T47D (cell line): ENCODE measurements at regions not wholly inside any gene's neighbourhood (a gene's known extent, or its start where the extent isn't known, plus 50 kb on each side); places are given as distances from the start of the nearest gene placed in this dataset.

Source experiments
- DNase-seq, 2 experiments: peaks; one replicate each; pipeline versions ENCODE4 v3.0.0 to v3.0.0-alpha.2; 2011 to 2012; ENCODE audit warnings: low read depth in 1 of 2, low spot score in 1 of 2
- JUND ChIP-seq: IDR thresholded peaks from 2 replicates; pipeline ENCODE4 v1.6.1; 2012; ENCODE audit warnings: low read depth
- in situ Hi-C: cut with HindIII; loops from 2 replicates; pipeline ENCODE4 v1.10.0; 2016; ENCODE audit warnings: low sequenced_read_pairs, low pct_unique_long_range_greater_than_20kb

DNA sequence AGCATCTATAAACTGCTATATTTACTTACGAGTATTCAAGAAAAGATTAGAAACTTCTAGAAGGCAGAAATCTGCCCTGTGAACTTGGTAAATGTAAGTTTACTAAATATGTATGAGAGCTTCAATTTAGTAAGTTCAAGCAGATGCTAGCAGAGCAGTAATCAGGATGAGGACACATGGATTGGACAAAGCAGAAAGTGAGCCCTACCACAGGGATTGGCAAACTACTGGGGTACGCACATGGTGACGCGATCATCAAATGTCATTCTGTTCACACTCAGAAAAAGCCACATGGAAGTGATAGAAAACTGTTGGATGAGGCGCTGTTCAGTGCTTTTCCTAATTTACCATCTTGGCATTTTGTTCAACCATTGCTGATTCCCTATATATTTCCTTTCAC, 360.2 kb upstream of the ZNF385D start:
- DNase-seq: no peak
- no peak for TF ChIP-seq JUND
- in situ Hi-C loops: no loop called here

DNA sequence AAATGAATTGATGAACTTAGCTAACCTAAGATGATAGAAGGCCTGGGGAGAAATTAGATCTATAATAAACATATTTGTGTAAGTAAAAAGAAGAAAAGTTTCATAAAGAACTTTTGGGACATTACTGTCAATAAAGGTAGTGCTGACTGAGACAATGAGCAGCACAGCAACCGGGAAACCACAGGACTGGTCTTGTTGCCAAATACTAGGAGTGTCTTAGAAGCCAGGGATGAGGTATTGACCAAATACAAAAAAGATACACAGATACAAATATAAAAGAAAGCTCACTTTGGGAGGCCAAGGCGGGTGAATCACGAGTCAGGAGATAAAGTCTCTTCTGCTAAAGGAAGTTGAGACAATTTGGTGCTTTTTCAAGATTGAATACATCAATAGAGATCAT, 362.4 kb upstream of the ZNF385D start:
- no peak for DNase-seq
- TF ChIP-seq JUND: no peak
- in situ Hi-C loops: no loop called here

DNA sequence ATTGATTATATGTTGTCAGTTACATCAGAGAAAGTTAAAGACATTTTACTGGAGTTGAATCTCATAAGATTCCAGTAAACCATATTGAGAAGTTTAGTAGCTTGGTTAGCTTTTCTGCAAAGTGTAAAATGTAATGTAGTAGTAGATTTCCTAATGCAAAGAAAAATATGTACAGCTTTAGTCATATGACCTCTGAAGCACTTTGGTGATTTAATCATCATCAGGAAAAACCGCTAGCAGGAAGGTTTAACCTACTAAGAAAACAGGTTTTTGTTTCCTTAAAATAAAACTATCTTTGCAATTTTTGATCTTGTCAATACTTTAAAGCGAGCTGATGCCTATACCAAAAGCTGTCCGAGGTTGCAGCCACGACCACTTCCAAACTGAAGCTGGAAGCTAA, 364.6 kb upstream of the ZNF385D start:
- DNase-seq: no peak
- in situ Hi-C loops: no loop called here
- no peak for TF ChIP-seq JUND

DNA sequence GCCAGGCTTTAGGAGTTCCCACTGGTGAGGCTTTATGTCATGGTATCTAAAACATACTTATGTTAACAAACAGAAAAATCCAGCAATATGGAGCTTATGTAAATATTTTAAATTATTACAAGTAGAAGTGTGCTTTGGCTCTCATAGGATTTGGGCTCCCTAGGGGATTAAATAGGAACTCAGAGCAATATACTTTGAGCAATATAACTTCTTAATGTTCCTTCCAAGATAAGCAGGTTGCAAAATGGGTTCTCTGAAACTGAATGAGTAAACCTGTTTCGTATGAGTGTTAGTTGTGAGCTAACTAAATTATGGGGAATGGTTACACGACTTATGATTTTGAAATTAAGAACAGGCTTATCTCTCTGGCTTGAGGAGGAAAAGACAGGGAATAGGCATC, 366.1 kb upstream of the ZNF385D start:
- DNase-seq: no peak
- TF ChIP-seq JUND: no peak
- in situ Hi-C loops: no loop called here

DNA sequence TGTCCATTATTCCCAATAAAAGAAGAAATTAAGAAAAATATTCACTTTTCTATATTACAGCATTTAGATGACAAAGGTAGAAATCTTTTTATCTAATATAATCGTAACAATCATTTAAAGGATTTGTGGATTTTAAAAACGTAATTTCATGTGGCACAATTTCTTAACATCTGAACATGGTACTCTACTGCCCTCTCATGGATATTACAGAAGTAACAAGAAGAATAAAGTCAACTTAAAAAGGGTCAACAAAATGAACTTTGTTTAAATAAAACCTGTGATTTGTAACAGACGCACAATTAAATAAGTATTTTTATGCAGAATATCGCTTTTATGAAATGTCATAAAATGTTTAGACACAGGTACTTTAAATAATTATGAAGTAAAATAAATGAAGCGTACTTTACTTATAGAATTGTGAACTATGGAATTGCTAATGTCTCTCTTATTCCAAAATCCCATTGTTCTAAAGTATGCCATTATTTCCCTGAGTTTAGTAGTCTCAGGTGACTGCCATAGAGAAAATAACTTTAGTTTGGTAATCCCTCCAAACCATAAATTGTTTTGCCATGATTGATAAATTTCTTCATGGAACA, 366.8 kb upstream of the ZNF385D start:
- TF ChIP-seq JUND: no peak
- in situ Hi-C loops: no loop called here

DNA sequence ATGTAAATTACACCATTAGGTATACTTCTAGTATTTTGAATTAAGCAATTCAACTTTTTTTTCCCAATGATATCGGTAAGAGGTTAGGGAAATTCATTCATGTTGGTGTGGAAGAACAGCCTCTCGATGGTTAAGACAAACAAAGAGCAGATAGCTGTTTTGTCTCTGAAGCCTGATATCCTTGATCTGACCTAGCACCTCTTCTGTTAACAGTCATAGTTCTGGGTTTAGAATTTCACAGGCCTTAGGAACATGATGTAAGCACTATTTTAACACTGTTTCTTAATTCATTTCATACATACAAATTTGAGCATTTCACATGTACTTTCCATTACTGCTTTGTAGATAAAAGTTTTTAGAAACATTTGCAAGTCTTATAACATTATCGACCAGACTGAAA, 367.5 kb upstream of the ZNF385D start:
- in situ Hi-C loops: no loop called here
- no peak for DNase-seq
- TF ChIP-seq JUND: no peak

More for the DNA sequence above, 366.8 kb upstream of the ZNF385D start:
- peak in 1 of 2 experiments; percentile 65 for DNase-seq

DNA sequence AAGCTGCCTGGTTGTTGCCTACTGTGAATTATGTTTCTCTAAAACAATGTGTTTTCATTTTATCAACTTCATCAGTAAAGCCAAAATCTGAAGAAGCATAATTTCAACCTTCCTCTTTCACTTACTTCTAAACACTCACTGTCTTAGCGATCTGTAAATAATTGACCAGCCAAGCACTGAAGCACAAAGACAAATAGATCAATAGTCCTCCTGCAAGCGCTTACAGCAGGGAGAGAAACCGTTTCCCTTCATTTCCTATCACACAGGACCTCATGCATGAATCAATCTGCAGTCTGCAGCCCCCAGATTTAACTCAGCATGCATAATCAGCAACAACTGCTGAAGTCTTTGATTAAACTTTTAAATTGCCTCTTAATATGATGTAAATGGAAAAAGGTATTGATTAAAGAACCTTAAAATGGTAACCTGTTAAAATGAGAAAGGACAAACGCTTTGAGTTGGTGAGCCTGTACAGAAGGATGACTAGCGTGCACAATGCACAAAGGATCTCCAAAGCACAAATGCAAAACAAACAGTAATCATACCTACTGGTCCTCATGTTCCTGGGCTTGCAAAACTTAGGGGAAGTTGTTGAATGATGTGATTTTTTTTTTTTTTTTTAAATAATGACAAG, 370.2 kb upstream of the ZNF385D start:
- in situ Hi-C loops: no loop called here
- no peak for DNase-seq
- no peak for TF ChIP-seq JUND

DNA sequence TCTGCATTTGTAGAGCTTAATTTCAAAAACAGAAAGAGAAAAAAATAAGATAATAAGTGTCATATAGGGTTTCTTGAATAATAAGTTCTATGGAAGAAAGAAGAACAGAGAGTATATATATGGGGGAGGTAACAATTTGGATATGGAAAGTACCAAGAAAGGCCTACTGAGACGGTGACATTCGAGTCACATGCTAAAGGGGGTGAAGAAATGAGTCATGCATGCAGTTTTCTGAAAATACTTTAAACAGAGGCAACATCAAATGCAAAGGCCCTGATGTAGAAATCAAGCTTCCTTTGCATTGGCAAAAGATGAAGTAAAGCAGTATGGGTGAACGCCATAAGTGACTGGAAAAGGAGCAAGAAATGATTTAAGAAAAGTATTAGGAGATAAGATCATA, 371.6 kb upstream of the ZNF385D start:
- DNase-seq: no peak
- in situ Hi-C loops: no loop called here
- no peak for TF ChIP-seq JUND

DNA sequence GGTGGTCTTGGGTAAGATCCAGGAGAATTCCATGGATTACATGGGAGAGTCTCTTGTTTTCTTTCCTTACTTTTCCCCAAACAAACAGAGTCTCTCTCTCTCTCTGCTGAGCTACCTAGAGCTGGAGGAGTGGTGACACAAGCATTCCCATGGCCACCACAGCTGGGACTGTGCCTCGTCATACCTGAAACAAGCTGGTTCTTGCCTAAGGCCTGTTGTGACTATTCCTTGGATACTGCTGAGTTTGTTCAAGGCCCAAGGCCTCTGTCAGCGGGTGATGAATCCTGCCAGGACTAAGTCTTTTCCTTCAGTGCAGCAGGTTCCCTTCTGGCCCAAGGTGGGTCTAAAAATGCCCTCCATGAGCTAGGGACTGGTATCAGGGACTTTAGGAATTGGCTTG, 378.1 kb upstream of the ZNF385D start:
- in situ Hi-C loops: no loop called here
- TF ChIP-seq JUND: no peak
- DNase-seq: no peak

DNA sequence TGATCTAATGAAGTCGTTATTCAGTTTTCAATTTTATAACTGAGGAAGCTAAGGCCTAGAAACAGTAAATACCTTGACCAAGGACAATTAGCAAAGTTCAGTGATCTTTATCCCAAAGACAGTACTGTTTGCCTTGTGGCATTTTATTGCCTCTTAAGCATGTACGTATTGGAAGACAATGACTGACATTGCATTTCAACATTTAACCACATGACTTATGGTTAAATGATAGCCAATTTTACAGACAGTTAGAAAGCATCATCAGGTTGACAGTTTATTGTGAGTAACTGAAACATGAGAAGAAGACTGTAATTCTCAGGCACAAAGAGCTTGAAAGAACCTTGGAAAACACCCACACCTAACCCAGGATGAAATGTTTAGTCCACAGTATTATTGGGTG, 390.8 kb upstream of the ZNF385D start:
- TF ChIP-seq JUND: no peak
- in situ Hi-C loops: no loop called here
- no peak for DNase-seq

DNA sequence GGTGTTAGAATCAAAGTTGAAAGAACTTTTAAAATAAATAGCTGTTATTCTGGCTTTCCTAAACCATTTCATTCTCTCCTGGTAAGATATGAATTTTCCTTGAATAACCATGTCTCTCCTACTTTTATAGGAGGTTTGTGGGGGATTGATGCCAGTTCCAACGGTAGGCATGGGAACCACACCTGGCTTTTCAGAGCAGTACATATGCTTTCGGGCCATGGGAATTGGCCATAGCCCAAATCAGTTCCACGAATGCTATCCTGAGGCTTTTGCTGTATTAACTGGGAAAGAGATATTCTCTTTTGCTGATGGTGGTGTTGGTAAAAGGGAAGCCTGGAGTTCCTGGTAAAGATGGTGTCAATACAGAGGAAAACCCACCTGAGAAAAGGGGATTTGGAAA, 396.2 kb upstream of the ZNF385D start:
- in situ Hi-C loops: no loop called here
- no peak for TF ChIP-seq JUND
- no peak for DNase-seq

DNA sequence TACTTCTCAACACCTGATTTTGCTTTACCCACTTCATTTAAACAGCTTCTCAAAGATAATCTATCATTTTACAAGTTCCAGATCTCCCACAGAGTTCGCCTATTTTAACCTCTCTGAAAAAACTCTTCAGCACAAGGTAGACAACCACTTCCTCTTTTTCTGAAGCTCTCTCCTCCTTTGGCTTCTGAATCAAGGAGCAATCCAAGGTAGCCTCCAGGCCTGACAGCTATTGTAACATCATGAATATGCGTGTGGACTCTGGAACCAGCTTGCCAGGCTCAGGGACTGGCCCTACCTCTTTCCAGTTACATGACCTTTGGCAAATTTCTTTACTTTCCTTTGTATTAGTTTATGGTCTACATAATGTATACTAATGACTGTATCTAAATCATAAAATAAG, 405.9 kb upstream of the ZNF385D start:
- TF ChIP-seq JUND: no peak
- DNase-seq: no peak
- in situ Hi-C loops: no loop called here

DNA sequence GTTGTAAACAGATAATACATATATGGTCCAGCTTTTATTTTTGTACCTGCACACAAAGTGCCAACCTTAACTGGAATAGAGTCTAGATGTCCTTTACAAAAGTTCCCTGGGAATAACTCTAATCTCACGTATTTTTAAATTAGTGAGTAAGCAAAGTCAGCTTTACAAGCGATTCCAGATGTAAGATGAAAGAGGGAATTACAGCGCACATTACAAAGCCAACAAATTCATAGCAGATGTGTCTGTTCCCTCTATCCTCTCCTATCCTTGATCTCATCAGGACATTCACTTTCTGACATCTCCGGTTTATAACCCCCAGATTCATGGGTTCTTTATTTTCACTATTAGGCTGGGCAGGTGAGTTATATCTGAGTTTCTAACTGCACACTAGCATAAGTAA, 406.8 kb upstream of the ZNF385D start:
- no peak for DNase-seq
- in situ Hi-C loops: no loop called here
- no peak for TF ChIP-seq JUND
